ENCODE measurements at regions not wholly inside any gene's neighbourhood (a gene's known extent, or its start where the extent isn't known, plus 50 kb on each side); places are given as distances from the start of the nearest gene placed in this dataset.

DNA sequence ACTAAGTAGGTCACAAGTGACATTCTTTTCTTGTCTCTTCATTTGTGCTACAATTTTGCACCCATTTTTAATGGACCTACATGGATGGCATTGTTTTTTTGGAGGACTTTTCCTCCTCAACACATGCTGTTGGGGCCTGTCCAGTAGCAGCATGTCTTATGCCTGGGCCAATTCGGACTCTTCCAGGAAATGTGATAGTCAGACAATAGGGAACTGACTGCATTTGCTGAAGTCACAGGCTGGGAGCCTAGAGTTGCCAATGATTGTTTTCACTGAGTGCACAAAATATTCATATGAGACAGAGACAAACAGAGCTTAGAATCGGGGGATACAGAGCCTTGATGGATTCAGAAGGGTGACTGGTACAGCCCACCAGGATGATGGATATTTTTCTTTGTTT, 867.3 kb upstream of the GOT2 start:
- H3K9me3 ChIP-seq (replicated peaks; ENCODE audit: control insufficient read depth, insufficient read depth, low read length), result no peaks in the 10 kb centered on the region
- FAIRE-seq (no peak), DNase-seq (ENCODE audit: low read depth, low spot score) (no peak), ATAC-seq (no peak)
- no peak overlapping the region for H3K4me2 ChIP-seq (ENCODE audit: control insufficient read depth, insufficient read depth)
- intact Hi-C loops (cut with micrococcal nuclease; ENCODE audit: unreplicated experiment), result no loop called here
- ChIA-PET POLR2A (no interaction called here), CTCF (interaction anchor here (0.8 kb wide), 1 partner anchor 240 kb away, joined by 3 read pairs; no protein-coding TSS in a partner anchor), RAD21 (ENCODE audit: unreplicated experiment) (no interaction called here), SMC1A (ENCODE audit: uncharacterized antibody, unreplicated experiment) (no interaction called here)
- H4K20me1 ChIP-seq (ENCODE audit: control insufficient read depth, insufficient read depth), result no peaks in the 10 kb centered on the region
- TF ChIP-seq, protein P1, sequence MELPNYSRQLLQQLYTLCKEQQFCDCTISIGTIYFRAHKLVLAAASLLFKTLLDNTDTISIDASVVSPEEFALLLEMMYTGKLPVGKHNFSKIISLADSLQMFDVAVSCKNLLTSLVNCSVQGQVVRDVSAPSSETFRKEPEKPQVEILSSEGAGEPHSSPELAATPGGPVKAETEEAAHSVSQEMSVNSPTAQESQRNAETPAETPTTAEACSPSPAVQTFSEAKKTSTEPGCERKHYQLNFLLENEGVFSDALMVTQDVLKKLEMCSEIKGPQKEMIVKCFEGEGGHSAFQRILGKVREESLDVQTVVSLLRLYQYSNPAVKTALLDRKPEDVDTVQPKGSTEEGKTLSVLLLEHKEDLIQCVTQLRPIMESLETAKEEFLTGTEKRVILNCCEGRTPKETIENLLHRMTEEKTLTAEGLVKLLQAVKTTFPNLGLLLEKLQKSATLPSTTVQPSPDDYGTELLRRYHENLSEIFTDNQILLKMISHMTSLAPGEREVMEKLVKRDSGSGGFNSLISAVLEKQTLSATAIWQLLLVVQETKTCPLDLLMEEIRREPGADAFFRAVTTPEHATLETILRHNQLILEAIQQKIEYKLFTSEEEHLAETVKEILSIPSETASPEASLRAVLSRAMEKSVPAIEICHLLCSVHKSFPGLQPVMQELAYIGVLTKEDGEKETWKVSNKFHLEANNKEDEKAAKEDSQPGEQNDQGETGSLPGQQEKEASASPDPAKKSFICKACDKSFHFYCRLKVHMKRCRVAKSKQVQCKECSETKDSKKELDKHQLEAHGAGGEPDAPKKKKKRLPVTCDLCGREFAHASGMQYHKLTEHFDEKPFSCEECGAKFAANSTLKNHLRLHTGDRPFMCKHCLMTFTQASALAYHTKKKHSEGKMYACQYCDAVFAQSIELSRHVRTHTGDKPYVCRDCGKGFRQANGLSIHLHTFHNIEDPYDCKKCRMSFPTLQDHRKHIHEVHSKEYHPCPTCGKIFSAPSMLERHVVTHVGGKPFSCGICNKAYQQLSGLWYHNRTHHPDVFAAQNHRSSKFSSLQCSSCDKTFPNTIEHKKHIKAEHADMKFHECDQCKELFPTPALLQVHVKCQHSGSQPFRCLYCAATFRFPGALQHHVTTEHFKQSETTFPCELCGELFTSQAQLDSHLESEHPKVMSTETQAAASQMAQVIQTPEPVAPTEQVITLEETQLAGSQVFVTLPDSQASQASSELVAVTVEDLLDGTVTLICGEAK (IDR thresholded peaks at IDR 0.05; ENCODE audit: borderline replicate concordance), result no peak
- H2AFZ ChIP-seq (ENCODE audit: control insufficient read depth, low read depth, low read length), result no peak overlapping the region
- H3K27me3 ChIP-seq (replicated peaks in 1 of 2; ENCODE audit: control insufficient read depth in 2 of 2, insufficient read depth in 2 of 2, low read length in 1 of 2), result no peaks in the 10 kb centered on the region
- no peaks in the 10 kb centered on the region for H3K79me2 ChIP-seq (ENCODE audit: control insufficient read depth, insufficient read depth, low read length)
- H3K27ac ChIP-seq (ENCODE audit: control insufficient read depth, insufficient read depth), result no peak overlapping the region
- H3K9ac ChIP-seq (ENCODE audit: control insufficient read depth, insufficient read depth, low read length), result no peak overlapping the region
- in situ Hi-C loops (cut with MboI), result no loop called here
- no TSS peak for BruUV-seq (replicated peaks)
- H3K4me1 ChIP-seq (ENCODE audit: control insufficient read depth, insufficient read depth, low read length), result no peaks in the 10 kb centered on the region
- 11% methylated on average over 2 of the region's 2 CpGs for WGBS (ENCODE audit: insufficient coverage, insufficient replicate concordance, low lambda C conversion rate, missing lambda C conversion rate)
- H3K36me3 ChIP-seq (ENCODE audit: control insufficient read depth in 2 of 2, insufficient read depth in 2 of 2, low read length in 1 of 2), result no peaks in the 10 kb centered on the region
- no peak overlapping the region for H3K4me3 ChIP-seq

DNA sequence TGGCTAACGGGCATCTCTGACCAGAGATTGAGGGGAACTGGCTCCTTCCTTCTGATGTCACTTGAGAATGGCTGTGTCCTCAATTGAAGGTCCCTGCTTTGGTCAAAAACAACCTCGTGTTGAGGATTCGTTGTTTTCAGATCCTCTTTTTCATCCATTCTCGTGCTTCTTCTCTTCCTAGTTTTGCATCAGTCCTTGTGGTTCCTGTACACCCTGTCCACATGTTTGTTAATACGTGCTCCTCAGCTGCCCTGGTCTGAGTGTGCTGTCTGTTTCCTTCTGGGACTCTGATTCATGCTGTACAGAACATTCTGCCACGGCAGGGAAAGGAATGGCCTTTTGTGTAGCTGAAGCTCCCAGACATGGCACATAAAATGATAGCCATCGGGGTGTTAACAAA, 863.2 kb upstream of the GOT2 start:
- Histone ChIP-seq H3K36me3 (ENCODE audit: control insufficient read depth in 2 of 2, insufficient read depth in 2 of 2, low read length in 1 of 2) (no peaks in the 10 kb centered on the region), H3K4me2 (ENCODE audit: control insufficient read depth, insufficient read depth) (no peak overlapping the region), H4K20me1 (ENCODE audit: control insufficient read depth, insufficient read depth) (no peaks in the 10 kb centered on the region), H2AFZ (ENCODE audit: control insufficient read depth, low read depth, low read length) (no peak overlapping the region), H3K9me3 (replicated peaks; ENCODE audit: control insufficient read depth, insufficient read depth, low read length) (no peaks in the 10 kb centered on the region), H3K4me3 (no peak overlapping the region), H3K27me3 (replicated peaks in 1 of 2; ENCODE audit: control insufficient read depth in 2 of 2, insufficient read depth in 2 of 2, low read length in 1 of 2) (no peaks in the 10 kb centered on the region), H3K27ac (ENCODE audit: control insufficient read depth, insufficient read depth) (no peak overlapping the region), H3K4me1 (ENCODE audit: control insufficient read depth, insufficient read depth, low read length) (no peaks in the 10 kb centered on the region), H3K79me2 (ENCODE audit: control insufficient read depth, insufficient read depth, low read length) (no peaks in the 10 kb centered on the region), H3K9ac (ENCODE audit: control insufficient read depth, insufficient read depth, low read length) (no peak overlapping the region)
- POLR2A ChIA-PET, result no interaction called here
- intact Hi-C loops (cut with micrococcal nuclease; ENCODE audit: unreplicated experiment), result no loop called here
- ATAC-seq, result no peak
- WGBS (ENCODE audit: insufficient coverage, insufficient replicate concordance, low lambda C conversion rate, missing lambda C conversion rate), result 21% methylated on average over 7 of the region's 7 CpGs
- DNase-seq (ENCODE audit: low read depth, low spot score), result no peak
- no peak for FAIRE-seq
- in situ Hi-C loops (cut with MboI), result no loop called here
- CTCF ChIA-PET, result no interaction called here
- BruUV-seq (replicated peaks), result no TSS peak
- SMC1A ChIA-PET (ENCODE audit: uncharacterized antibody, unreplicated experiment), result no interaction called here
- RAD21 ChIA-PET (ENCODE audit: unreplicated experiment), result no interaction called here
- no peak for TF ChIP-seq SMARCA5 (IDR thresholded peaks at IDR 0.05)
- TF ChIP-seq, protein P2, sequence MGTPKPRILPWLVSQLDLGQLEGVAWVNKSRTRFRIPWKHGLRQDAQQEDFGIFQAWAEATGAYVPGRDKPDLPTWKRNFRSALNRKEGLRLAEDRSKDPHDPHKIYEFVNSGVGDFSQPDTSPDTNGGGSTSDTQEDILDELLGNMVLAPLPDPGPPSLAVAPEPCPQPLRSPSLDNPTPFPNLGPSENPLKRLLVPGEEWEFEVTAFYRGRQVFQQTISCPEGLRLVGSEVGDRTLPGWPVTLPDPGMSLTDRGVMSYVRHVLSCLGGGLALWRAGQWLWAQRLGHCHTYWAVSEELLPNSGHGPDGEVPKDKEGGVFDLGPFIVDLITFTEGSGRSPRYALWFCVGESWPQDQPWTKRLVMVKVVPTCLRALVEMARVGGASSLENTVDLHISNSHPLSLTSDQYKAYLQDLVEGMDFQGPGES (IDR thresholded peaks at IDR 0.05), result no peak
- no peak for TF ChIP-seq RELA (IDR thresholded peaks at IDR 0.05; ENCODE audit: borderline replicate concordance, partially characterized antibody)
- TF ChIP-seq NFIC (IDR thresholded peaks at IDR 0.05; ENCODE audit: low read depth, low read length), result no peak
- TF ChIP-seq, protein P3, sequence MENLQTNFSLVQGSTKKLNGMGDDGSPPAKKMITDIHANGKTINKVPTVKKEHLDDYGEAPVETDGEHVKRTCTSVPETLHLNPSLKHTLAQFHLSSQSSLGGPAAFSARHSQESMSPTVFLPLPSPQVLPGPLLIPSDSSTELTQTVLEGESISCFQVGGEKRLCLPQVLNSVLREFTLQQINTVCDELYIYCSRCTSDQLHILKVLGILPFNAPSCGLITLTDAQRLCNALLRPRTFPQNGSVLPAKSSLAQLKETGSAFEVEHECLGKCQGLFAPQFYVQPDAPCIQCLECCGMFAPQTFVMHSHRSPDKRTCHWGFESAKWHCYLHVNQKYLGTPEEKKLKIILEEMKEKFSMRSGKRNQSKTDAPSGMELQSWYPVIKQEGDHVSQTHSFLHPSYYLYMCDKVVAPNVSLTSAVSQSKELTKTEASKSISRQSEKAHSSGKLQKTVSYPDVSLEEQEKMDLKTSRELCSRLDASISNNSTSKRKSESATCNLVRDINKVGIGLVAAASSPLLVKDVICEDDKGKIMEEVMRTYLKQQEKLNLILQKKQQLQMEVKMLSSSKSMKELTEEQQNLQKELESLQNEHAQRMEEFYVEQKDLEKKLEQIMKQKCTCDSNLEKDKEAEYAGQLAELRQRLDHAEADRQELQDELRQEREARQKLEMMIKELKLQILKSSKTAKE (IDR thresholded peaks at IDR 0.05; ENCODE audit: low read depth, poor library complexity, severe bottlenecking), result no peak
